Stimulated activated CD4-positive, alpha-beta T cell treated with anti-CD3 and anti-CD28 coated beads, Interleukin-1b, Interleukin-23, amount 100 ng/mL, for 4 hours (primary cell): ENCODE measurements at regions not wholly inside any gene's neighbourhood (a gene's known extent, or its start where the extent isn't known, plus 50 kb on each side); places are given as distances from the start of the nearest gene placed in this dataset.

ENCODE experiments used
- DNase-seq, 2 donors: peaks; one replicate each; pipeline ENCODE4 v3.0.0-alpha.2; 2020; ENCODE audit warnings: low read depth in 2 of 2

DNA sequence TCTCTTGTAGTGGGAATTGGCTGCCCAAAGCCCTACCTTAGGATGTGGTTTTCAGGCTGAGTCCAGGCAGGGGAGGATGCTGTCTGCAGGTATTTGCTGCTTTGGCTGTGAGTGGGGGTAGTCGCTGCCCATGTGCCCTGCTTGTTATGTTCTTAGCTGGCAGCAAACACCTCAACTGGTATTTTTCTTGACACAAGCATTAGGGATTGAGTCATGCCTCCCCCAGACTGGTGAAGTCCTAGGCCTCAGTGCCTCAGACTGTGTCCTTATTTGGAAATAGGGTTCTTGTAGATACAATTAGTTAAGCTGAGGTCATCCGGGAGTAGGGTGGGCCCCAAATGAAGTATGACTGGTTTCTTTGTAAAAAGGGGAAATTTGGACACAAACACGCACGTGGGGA, 808.3 kb upstream of the EEF2KMT start:
- DNase-seq: no peak

DNA sequence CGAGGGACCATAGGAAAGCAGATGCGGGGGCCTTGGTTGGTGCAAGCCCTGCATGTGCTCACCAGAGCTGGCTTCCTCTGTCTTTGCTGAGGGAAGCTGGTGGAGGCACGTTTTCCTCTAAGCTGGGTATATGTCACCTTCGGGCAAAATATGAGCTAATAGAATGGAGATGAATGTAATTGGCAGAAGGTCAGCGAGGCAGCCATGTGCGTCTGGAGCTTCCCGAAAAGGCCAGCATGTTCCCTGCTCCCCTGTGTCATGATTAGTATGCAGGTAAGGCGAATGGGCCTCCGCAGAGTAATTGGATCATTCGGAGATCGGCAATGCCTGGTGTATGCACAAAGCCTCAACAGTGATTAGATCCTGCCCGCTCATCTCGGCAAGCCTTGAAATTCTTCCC, 806.2 kb upstream of the EEF2KMT start:
- DNase-seq: no peak

DNA sequence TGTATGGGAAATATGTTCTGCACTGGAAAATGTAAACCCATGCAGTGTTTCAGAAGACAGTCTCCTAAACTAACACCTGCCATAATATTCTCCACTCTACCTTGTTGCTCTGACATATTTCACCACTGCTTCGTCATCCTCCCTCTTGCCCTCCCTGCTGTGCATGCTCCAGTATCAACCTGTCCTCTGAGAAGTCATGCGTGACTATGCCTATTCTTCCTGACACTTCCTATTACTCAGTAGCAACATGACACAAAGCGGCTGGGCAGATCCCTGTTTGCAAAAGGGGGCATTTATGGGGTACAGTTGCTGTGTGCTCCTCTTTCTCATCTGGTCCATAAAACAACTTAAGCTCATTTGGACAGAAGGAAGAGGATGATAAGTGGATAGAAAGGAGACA, 805.6 kb upstream of the EEF2KMT start:
- DNase-seq: no peak

DNA sequence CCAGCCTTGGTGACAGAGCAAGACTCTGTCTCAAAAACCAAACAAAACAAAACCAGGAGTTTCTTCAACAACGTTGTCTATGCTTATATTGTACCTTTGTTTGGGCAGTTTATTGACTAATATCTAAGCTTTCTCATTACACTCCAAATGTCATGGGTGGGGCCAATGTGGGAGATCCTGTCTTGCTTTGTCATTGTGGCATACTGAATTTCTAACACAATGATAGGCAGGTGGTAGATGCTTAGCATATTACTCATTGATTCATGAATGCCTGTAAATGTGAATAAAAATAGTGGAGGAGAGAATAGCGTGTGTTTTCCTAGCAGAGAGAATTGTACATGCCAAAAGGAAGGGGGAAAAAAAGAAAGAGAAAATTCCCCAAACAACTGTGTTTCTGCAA, 802.5 kb upstream of the EEF2KMT start:
- DNase-seq: no peak

DNA sequence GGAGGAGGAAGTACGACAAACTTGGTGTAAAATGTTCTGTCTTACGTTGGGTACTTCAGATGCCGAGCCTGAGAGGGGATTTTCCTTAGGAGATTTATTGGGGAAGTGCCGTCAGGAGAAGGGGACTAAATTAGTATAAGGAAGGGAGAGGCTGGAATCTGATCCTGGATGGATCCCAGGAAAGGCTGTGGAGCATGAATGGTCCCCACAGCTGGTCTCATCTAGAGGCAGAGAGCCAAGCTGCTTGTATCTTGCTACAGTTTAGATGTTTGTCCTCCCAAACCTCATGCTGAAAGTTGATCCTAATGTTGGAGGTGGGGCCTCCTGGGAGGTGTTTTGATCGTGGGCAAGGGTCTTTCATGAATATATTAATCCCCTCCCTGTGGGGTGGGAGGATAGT, 798.4 kb upstream of the EEF2KMT start:
- no peak for DNase-seq

DNA sequence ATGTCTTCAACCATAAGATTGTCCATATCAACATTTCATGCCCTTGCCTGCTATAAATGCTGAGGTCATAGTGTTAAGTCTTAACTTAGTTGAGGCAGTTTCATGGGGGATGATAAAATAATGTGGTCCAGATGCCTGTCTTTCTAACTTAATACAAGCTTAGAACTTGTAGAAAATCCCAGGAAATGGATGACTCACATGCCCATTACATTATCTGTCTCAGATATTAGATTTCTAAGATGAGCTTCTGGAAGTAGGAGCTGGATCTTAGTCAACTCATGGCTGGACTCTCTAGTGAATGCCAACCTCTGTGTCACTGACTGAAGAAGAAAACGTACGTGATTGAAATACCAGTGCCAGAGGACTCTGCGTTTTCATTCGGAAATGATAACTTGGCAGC, 797.5 kb upstream of the EEF2KMT start:
- DNase-seq: no peak

DNA sequence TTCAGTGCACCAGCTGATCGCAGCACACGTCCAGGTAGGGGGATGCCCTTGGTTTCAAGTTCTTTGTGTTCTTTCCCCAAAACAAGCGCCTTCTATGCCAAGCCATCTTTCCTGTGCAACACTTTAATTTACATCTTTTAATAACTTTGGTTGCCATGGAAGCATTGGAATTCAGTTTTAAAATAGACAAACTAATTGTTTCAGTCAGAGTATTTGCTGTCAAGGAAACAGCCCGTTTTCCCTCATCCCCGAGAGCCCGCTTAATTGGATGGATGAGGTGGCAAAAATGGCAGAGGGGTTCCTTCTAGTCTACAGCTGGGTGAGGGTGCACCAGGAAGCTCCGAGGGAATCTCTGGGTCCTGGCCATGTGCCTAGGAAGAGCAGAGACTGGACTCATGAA, 793.7 kb upstream of the EEF2KMT start:
- DNase-seq: no peak

DNA sequence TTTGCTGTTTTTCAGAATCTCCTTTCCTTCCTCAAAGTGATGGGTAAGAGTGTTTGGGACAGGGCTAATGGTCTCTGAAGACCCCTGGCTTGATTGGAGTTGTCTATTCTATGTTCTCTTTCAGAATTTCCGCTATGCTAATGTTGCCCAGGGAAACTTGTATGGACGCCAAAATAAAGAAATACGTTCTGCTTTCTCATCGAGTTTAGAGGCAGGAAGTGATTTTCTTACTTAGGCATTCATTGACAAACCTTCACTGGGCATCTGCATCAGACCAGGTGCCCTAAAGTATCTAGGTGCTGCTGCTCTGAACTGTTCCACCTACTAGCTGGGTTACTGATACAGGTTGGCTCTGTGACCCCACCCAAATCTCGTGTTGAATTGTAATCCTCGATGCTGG, 787.9 kb upstream of the EEF2KMT start:
- no peak for DNase-seq

DNA sequence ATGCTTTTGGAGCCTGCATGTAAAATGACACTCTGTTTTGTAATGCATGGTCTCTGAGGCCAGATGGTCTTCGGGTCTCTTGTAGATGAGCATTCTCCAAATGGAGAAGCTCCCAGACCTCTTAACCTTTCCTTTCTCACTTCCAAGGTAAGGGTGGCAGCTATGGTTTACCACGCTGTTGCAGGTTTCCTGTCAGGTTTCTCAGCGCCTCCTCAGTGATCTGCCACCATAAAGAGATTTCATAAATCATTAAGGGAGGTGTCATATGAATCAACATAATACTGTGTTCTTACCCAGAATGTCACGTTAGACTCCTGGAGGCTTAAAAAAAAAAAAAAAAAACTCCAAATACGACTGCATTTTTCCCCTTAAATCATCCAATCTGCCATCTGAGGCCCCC, 787.4 kb upstream of the EEF2KMT start:
- no peak for DNase-seq

DNA sequence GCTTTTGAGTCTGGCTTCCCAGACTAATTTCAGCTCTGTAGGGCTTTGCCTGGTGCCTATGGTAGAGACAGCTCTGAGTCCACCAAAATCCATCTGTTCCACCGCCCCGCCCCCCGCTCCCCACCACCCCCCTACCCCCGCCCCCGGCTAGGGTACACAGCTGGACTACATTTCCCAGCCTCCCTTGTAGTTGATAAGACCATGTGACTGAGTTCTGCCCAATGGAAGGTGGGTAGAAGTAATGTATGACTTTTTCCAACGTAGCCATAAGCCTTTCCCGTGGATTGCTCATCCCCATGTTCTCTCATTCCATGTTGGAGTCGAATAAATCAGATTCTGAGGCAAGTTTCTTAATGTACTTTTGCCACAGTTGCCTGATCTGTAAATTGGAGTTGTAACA, 786.7 kb upstream of the EEF2KMT start:
- no peak for DNase-seq

DNA sequence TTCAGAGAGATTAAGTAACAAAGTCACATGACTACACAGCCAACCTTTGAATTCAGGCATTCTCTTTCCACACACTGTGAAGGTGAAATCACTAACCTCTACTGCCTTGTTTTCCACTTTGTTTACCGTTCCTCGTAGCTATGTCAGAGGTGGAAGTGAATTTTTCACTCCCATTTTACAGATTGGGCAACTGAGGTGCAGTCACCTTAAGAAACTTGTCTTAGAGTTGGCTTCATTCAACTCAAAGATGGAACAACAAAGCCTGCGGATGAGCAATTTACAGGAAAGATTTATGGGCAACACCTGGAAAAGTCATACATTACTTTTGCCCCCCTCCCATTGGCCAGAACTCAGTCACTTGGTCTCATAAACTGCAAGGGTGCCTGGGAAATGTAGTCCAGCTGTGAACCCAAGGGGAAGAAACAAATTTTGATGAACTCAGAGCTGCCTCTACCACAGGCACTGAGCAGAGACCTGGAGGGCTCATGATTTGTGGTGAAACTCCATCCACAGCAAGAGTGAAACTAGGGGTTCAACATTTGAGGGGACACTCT, 784.6 kb upstream of the EEF2KMT start:
- no peak for DNase-seq

DNA sequence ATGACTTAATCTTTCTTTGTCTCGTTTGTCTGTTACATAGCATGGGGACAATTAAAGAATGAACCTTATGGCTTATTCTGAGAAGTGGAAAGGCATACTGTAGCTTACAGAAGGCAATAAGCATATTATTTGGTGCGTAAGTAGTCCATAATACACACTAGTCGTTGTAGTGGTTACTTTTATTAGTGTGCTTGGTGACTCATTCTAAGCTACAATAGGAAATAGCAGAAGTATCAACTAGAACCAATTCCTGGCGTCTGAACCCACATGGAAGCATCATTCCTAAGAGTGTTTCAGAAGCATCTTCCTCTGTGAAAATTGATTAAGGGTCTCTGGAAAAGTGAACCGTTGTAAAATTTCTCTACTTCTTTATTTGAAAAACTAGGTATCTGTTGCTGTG, 777.8 kb upstream of the EEF2KMT start:
- DNase-seq: no peak

DNA sequence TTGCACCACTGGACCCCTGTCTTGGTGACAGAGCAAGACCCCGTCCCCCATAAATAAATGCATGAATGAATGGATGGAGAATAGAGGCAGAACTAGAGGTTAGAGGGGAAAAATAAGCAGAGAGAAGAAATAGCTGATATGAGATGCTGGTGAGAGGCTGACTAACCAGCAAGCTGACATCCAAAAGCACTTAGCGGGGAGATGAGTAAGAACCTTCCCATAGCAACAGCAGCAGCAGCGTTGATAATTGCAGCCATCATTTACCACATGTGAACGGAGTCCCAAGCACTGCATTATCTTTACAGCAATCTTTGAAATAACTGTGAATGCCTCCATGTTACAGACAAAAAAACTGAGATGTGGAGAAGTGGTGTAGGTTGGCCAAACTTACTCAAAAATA, 777.3 kb upstream of the EEF2KMT start:
- no peak for DNase-seq

DNA sequence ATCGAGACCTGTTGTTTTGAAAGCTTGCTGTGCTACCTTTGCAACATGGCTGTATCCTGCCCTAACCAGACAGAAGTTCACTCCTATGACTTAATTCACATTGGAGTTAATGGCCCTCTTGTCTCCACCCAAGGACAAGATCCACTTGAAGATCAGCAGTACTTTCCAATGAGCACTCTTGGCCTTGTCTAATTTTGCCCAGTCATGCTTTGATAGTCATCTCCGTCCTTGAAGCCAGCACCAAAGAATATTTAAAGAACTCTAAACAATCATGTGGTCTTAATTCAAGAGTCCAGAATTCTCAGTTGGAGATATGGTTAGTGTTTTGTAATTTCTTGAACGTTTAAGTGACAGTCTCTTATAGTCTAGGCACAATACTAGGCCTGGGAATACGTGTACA, 775.6 kb upstream of the EEF2KMT start:
- no peak for DNase-seq

DNA sequence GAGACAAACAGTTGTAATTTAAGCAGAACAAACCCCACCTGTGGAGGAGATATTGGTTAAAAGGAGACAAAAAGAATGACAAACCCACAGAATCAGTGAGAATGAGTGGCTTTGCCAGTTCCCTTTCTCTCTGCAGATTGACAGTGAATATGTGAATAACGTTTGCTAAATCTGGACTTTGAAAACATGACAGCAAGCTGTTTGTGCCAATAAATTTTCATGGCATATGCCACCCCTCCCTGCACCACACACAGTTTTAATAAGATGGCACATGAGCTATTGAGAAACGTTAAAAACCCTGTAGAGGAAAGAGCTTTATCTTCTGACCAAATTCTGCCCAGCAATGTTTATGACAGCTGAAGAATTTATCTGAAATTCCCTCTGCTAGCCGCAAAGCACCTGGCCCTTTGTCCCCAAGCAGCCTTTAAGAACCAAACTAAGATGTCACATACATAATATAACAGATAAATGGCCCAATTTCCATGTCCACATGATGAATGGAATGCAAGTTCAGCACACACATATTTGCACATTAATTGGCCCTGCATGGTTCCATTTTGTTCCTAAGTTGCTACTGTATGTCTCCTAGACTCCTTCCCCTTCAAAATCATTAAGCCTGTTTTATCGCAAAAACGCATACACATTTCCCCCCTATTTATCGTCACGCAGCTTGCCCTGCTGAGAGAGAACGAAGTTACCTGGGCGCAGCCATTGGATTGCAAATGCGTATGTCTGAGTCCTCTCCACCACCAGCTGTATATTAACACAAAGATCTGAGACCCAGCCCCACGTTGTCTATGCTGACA, 773.5 kb upstream of the EEF2KMT start:
- no peak for DNase-seq

DNA sequence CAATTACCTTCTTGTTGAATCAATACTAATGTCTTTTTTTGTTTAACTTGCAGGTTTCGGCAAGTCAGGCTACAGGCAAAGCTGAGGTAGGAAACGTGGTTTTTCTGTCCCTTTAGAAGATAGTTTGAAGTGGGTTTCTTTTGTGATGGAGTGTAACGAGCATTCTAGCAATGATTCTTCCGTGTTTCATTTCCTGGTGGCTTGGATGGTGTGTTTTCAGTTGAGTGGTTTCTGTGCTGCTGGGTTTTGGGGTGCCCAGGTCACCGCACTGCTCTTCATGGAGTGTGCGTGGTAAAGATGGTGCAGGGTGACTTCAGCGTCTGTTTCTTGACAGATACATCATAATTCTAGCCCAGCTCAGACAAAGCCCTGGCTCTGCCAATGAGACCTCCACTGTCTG, 769.7 kb upstream of the EEF2KMT start:
- no peak for DNase-seq

DNA sequence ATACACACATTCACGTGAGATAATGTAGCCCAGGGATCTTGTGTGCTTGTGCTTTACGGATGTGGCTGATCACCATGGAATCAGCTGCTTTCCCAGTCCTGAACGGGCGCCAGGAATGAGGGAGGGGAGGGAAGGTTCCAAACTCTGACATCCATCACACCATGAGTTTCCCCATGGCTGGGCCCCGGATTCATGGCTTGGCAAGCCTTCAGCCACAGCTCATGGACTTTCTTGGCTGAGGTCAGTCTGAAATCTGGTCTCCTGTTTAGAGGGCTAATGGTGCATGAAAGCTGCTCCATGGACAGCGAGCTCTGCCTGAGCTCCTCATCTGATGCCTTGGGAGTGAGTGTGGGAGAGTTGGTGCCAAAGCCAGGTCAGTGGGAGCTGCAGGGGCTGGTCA, 767.6 kb upstream of the EEF2KMT start:
- DNase-seq: no peak

DNA sequence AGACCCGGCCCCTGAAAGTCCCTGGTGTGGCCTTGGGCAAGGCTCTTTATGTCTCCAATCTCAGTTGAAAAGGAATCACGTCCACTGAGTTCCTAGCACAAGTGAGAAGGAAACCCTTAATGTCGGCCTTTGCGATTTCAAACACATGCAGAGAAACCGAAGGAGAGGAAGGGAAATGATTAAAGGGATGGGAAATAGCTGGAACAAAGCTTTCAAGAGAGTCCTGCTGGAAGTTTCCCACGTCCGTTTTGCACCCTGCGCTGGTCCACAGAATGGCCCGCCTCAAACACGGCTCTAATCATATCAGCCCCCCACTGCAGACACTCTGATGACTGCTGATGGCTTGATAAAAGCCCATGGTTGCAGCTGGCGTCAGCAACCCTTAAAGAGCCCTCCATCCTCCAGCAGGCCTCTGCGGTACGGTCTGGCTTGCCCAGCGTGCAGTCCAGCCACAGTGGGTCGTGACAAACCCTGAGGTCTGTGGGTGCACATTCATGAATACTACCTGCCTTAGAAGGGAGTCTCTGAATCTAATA, 765.5 kb upstream of the EEF2KMT start:
- no peak for DNase-seq

DNA sequence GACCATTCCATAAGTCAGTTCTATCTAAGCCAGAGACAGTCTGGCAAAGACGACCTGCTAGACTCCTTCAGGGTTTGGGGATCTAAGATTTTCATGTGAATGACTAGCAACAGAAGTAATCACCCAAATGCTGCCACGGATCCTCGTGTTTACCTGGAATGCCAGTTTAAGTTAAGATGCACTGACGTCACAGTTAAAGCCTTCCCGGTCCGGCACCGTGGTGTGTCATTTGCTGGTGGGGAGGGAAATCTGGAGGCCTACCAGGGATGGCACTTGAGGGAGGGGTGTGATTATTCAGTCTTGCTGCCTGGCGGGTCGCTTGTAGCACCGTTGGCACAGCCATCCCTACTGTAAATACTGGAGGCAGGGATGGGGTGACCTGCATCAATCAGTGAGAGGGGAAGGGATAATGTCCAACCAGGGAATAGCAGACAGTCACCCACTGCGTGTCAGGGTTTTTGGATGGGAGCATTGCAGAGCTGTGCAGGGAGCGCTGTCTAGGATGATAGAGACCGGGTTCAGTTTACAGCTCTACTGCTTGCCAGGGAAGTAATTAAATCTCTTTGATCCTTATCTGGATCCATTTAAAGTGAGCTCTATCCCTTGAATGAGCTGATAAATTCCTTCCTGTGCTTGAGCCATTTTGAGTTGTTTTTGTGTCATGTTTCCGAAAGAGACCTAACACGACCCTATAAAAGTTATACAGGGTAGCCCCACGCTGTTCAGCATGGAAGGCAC, 764.7 kb upstream of the EEF2KMT start:
- no peak for DNase-seq

DNA sequence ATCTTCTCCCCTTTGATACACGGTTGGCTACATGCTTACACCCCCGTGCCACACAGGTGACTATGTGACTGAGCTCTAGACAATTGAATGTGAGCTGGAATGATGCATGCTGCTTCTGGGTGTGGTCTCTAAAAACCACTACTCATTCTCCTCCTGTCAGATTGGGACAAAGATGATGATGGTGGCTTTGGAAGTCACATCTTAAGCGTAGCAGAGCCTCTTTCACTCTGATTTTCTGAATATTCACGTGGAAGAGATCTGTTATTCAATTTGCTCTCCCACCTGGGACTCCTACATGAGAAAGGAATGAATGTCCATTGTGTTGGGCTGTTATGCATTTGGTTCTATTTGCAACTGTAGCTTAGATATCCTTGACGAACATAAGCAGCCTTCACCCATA, 763.6 kb upstream of the EEF2KMT start:
- DNase-seq: no peak

DNA sequence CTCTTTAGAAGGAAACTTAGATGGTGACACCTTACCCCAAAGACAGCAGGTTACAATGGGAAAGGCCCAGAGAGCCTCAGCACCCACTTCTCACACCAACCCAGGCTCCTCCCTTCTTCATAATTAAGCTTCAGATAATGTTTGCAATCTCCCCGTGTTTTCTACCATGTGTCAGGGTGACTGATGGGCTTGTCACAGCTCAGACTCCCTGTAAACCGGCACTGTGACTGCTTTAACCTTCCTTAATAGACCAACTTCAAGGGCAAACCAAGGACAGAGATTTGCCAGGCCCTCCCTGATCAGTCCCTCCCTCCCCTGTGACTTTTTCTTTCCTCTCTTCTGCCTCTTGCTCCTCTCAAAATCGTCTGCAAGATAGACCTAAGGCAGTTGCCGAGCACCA, 760.6 kb upstream of the EEF2KMT start:
- DNase-seq: no peak

DNA sequence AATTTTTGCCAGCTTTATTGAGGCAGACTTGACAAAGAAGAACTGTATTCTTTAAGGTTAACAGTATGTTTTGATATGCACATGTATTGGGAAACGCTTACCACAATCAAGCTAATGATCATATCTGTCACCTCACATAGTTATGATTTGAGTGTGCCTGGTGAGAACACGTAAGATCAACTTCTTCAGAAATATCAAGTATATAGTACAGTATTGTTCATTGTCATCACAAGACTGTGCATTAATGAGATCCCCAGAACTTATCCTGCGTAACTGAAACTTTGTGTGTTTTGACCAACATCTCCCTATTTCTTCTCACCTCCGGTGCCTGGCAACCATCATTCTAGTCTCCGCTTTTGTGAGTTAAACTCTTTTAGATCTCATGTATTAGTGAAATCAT, 756.4 kb upstream of the EEF2KMT start:
- DNase-seq: no peak

DNA sequence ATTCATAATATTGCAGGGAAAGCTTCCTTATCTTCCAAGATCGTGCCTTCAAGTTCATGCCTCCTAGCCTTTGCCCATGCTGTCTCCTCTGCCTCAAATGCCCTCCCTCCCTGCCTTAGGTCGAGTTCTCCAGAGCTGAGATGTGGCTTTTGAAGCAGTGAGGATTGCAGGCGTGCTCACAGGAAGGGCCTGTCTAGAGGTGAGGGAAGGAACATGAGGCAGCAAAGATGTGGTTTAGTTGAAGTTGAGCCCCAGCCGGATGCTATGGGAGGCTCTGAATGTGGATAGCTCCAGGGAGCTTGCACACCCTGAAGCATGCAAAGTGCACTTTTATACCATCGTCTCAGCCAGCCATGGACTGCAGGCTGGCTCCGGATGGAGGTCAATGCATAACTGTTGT, 754.6 kb upstream of the EEF2KMT start:
- no peak for DNase-seq
